Liver (tissue), 3 donors: ENCODE measurements at regions not wholly inside any gene's neighbourhood (a gene's known extent, or its start where the extent isn't known, plus 50 kb on each side); places are given as distances from the start of the nearest gene placed in this dataset.
"Not testable (repeated sequence)": the region's sequence is repeated elsewhere in the genome, so short reads cannot be mapped to it uniquely, and the experiment has no call there.

Experiments used
- ATF3 ChIP-seq: IDR thresholded peaks from 2 replicates; pipeline ENCODE4 v1.6.1; 2016; ENCODE audit warnings: antibody characterized with exemption
- CTCF ChIP-seq: fragments of 150-350 bp; IDR thresholded peaks from 2 replicates; pipeline ENCODE4 v1.5.1; 2017; ENCODE audit warnings: improper control_type of control experiment, low read depth, low read length; ENCODE audit not compliant: missing input control
- EGR1 ChIP-seq, 2 donors: IDR thresholded peaks; 2 replicates each; pipeline ENCODE4 v1.6.1; 2016 to 2018; ENCODE audit warnings: antibody characterized with exemption in 2 of 2, low read depth in 2 of 2
- FOXA1 ChIP-seq: IDR thresholded peaks from 2 replicates; pipeline ENCODE4 v1.6.1; 2016; ENCODE audit warnings: antibody characterized with exemption
- GABPA ChIP-seq, 2 donors: IDR thresholded peaks in 1 of 2; conservative IDR thresholded peaks in 1 of 2; 2 replicates each; pipeline ENCODE4 v1.6.1; 2016; ENCODE audit warnings: antibody characterized with exemption in 2 of 2, mild to moderate bottlenecking in 1 of 2, moderate library complexity in 1 of 2
- HNF4G ChIP-seq: IDR thresholded peaks from 2 replicates; pipeline ENCODE4 v1.6.1; 2016; ENCODE audit warnings: antibody characterized with exemption
- JUND ChIP-seq, 2 donors: IDR thresholded peaks; 2 replicates each; pipeline ENCODE4 v1.6.1; 2016; ENCODE audit warnings: antibody characterized with exemption in 2 of 2
- MAX ChIP-seq: IDR thresholded peaks from 2 replicates; pipeline ENCODE4 v1.6.1; 2016; ENCODE audit warnings: antibody characterized with exemption
- RAD21 ChIP-seq, 2 donors: IDR thresholded peaks; 2 replicates each; pipeline ENCODE4 v1.6.1; 2016; ENCODE audit warnings: antibody characterized with exemption in 2 of 2, mild to moderate bottlenecking in 2 of 2
- REST ChIP-seq: IDR thresholded peaks from 2 replicates; pipeline ENCODE4 v1.6.1; 2016; ENCODE audit warnings: antibody characterized with exemption, mild to moderate bottlenecking
- SP1 ChIP-seq: IDR thresholded peaks from 2 replicates; pipeline ENCODE4 v1.6.1; 2018; ENCODE audit warnings: antibody characterized with exemption, mild to moderate bottlenecking
- TAF1 ChIP-seq: conservative IDR thresholded peaks from 2 replicates; pipeline ENCODE4 v1.6.1; 2016; ENCODE audit warnings: antibody characterized with exemption, mild to moderate bottlenecking
- ZBTB33 ChIP-seq: IDR thresholded peaks from 2 replicates; pipeline ENCODE4 v1.6.1; 2016; ENCODE audit warnings: antibody characterized with exemption
- donor health status: healthy.
- donor health status: healthy.

- TF ChIP-seq CTCF; EGR1 (IDR thresholded peaks at IDR 0.05; ENCODE audit: low read depth in 2 of 2); REST; HNF4G; RAD21 (IDR thresholded peaks at IDR 0.05); TAF1; FOXA1; ATF3; JUND (IDR thresholded peaks at IDR 0.05); GABPA (IDR thresholded peaks at IDR 0.05 in 1 of 2, conservative IDR thresholded peaks at IDR 0.05 in 1 of 2); SP1; MAX; ZBTB33: not testable (repeated sequence)
These were observed 216.8 kb upstream of the CDKN2B start for GRCh38 chr9:22225856-22226255.
